SK-N-SH treated with all-trans-retinoic acid at 6 μM for 48 hours (cell line): ENCODE measurements at regions not wholly inside any gene's neighbourhood (a gene's known extent, or its start where the extent isn't known, plus 50 kb on each side); places are given as distances from the start of the nearest gene placed in this dataset.
A peak's percentile ranks its signal among the peaks of the same experiment; 100 is the strongest.

Experiments used
- ATAC-seq: fragments of 200-7000 bp; cut with Tn5 transposase; 3 replicates; pipeline ENCODE4 v1.9.1; 2020; ENCODE audit warnings: mild to moderate bottlenecking, moderate library complexity
- ARNTL ChIP-seq: fragments of 450-650 bp; formaldehyde crosslinking; IDR thresholded peaks from 2 replicates; pipeline ENCODE4 v1.5.0; 2020; ENCODE audit warnings: low read depth, mild to moderate bottlenecking, moderate library complexity, borderline replicate concordance
- BACH2 ChIP-seq: fragments of 250-450 bp; sonication (Bioruptor Pico); IDR thresholded peaks from 2 replicates; pipeline ENCODE4 v1.9.0; 2021; ENCODE audit warnings: mild to moderate bottlenecking, borderline replicate concordance
- CSDC2 ChIP-seq: fragments of 250-450 bp; sonication (Bioruptor Pico); IDR thresholded peaks from 2 replicates; pipeline ENCODE4 v1.5.0; 2020; ENCODE audit warnings: mild to moderate bottlenecking, moderate library complexity
- CSRNP3 ChIP-seq: fragments of 250-450 bp; sonication (Bioruptor Pico); IDR thresholded peaks from 2 replicates; pipeline ENCODE4 v1.5.1; 2021; ENCODE audit warnings: mild to moderate bottlenecking, moderate library complexity
- ESRRG ChIP-seq: fragments of 250-450 bp; sonication (Bioruptor Pico); IDR thresholded peaks from 2 replicates; pipeline ENCODE4 v1.6.1; 2021; ENCODE audit warnings: mild to moderate bottlenecking
- ISL1 ChIP-seq: fragments of 250-450 bp; sonication (Bioruptor Pico); IDR thresholded peaks from 2 replicates; pipeline ENCODE4 v2.1.2; 2022; ENCODE audit warnings: mild to moderate bottlenecking, moderate library complexity
- OSR1 ChIP-seq: fragments of 250-450 bp; sonication (Bioruptor Pico); IDR thresholded peaks from 2 replicates; pipeline ENCODE4 v1.8.0; 2022; ENCODE audit warnings: moderate library complexity, mild to moderate bottlenecking, inconsistent platforms
- PATZ1 ChIP-seq: fragments of 250-450 bp; sonication (Bioruptor Pico); IDR thresholded peaks from 2 replicates; pipeline ENCODE4 v1.8.0; 2020; ENCODE audit warnings: mild to moderate bottlenecking, moderate library complexity, borderline replicate concordance
- POU6F1 ChIP-seq: fragments of 250-450 bp; sonication (Bioruptor Pico); IDR thresholded peaks from 2 replicates; pipeline ENCODE4 v1.8.0; 2021; ENCODE audit warnings: low read depth, mild to moderate bottlenecking, moderate library complexity, borderline replicate concordance
- PPARA ChIP-seq: fragments of 250-450 bp; sonication (Bioruptor Pico); IDR thresholded peaks from 2 replicates; pipeline ENCODE4 v1.5.0; 2020; ENCODE audit warnings: mild to moderate bottlenecking, borderline replicate concordance
- RARB ChIP-seq: fragments of 250-450 bp; sonication (Bioruptor Pico); IDR thresholded peaks from 2 replicates; pipeline ENCODE4 v1.8.0; 2021; ENCODE audit warnings: mild to moderate bottlenecking, moderate library complexity
- SNAI2 ChIP-seq: fragments of 250-450 bp; sonication (Bioruptor Pico); IDR thresholded peaks from 2 replicates; pipeline ENCODE4 v1.5.0; 2020; ENCODE audit warnings: mild to moderate bottlenecking, moderate library complexity
- TCF4 ChIP-seq: fragments of 250-450 bp; sonication (Bioruptor Pico); IDR thresholded peaks from 2 replicates; pipeline ENCODE4 v1.8.0; 2021; ENCODE audit warnings: mild to moderate bottlenecking, moderate library complexity, borderline replicate concordance
- TOX ChIP-seq: fragments of 250-450 bp; sonication (Bioruptor Pico); IDR thresholded peaks from 2 replicates; pipeline ENCODE4 v1.8.0; 2021; ENCODE audit warnings: mild to moderate bottlenecking, moderate library complexity, borderline replicate concordance
- ZC3H10 ChIP-seq: fragments of 250-450 bp; sonication (Bioruptor Pico); IDR thresholded peaks from 2 replicates; pipeline ENCODE4 v1.5.1; 2021; ENCODE audit warnings: mild to moderate bottlenecking, moderate library complexity
- ZFP3 ChIP-seq: fragments of 250-450 bp; sonication (Bioruptor Pico); IDR thresholded peaks from 2 replicates; pipeline ENCODE4 v1.5.0; 2020; ENCODE audit warnings: mild to moderate bottlenecking, moderate library complexity
- ZNF565 ChIP-seq: fragments of 450-650 bp; formaldehyde crosslinking; conservative IDR thresholded peaks from 2 replicates; pipeline ENCODE4 v1.5.0; 2020; ENCODE audit warnings: low read depth, mild to moderate bottlenecking, moderate library complexity
- ZNF70 ChIP-seq: fragments of 450-650 bp; formaldehyde crosslinking; IDR thresholded peaks from 2 replicates; pipeline ENCODE4 v1.5.0; 2020; ENCODE audit warnings: mild to moderate bottlenecking, moderate library complexity
- ZNF8 ChIP-seq: fragments of 450-650 bp; formaldehyde crosslinking; IDR thresholded peaks from 2 replicates; pipeline ENCODE4 v1.5.0; 2020; ENCODE audit warnings: mild to moderate bottlenecking, moderate library complexity
- TF ChIP-seq, protein P1 (sequence below): fragments of 250-450 bp; sonication (Bioruptor Pico); IDR thresholded peaks from 2 replicates; pipeline ENCODE4 v1.5.1; 2020; ENCODE audit warnings: low read depth, mild to moderate bottlenecking, moderate library complexity

DNA sequence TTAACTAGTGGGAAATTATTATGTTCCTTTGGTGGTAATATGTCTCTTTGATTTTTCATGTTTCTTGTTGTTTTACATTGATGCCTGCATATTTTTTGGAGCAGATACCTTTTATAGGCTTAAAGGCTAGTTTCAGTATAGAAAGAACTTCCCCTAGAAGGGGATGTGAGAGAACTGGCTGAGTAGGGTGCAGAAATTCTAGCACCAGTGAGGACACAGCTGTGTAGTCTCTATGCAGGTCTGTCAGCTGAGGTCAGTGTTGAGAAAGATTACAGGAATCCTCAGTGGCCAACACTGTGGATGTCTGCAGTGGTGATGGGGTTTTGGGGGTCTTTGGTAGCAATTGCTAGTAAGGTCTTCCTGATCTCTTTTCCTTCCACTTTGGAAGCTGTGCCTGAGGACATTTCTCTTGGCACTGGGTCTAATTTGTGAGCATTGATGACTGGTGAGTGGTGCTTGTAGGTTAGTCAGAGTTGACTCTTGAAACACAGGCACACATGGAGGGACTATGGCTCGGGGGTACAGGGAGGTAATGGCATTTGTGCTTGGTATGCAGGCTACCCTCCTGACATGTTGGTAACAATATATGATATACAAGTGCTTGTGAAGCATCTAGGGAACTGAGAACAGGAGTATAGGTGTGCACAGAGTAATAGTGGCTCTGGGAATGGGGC, 221.4 kb downstream of the SPATA31D1 start (continued):
- TF ChIP-seq POU6F1 (CRISPR knock-in tag) = no peak
- no peak for TF ChIP-seq ISL1
- TF ChIP-seq PATZ1 = no peak
- no peak for TF ChIP-seq ZC3H10 (CRISPR knock-in tag)
- TF ChIP-seq ZFP3 (CRISPR knock-in tag) = no peak
- TF ChIP-seq, all 23 proteins: peak for 0

DNA sequence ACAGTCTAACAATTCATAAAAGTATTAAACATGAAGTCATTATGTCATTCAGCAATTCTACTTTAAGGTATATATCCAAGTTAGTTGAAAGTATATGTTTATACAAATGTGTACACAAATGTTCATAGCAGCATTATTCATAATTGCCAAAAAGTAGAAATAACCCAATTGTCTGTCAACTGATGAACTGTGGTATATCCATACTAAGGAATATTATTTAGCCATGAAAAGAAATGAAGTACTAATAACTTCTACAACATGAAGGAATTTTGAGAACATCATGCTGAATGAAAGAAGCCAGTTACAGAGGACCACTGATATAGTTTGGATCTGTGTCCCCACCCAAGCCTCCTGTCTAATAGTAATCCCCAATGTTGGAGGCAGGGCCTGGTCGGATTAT, 224.3 kb downstream of the SPATA31D1 start:
- no peak for ATAC-seq
- TF ChIP-seq ZNF8 (peak; percentile 92), ZC3H10 (CRISPR knock-in tag) (no peak)

DNA sequence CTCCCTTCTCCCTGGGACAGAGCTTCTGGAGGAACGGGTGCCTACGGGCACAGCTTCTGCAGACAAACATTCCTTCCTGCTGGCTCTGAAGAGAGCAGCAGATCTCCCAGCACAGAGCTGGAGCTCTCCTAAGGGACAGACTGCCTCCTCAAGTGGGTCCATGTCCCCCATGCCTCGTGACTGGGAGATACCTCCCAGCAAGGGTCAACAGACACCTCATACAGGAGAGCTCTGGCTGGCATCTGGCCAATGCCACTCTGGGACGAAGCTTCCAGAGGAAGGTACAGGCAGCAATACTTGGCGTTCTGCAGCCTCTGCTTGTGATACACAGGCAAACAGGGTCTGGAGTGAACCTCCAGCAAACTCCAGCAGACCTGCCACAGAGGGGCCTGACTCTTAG, 227.9 kb downstream of the SPATA31D1 start:
- TF ChIP-seq POU6F1 (CRISPR knock-in tag) = no peak
- TF ChIP-seq ZNF8 = no peak
- no peak for TF ChIP-seq RARB (CRISPR knock-in tag)
- TF ChIP-seq, protein P1, sequence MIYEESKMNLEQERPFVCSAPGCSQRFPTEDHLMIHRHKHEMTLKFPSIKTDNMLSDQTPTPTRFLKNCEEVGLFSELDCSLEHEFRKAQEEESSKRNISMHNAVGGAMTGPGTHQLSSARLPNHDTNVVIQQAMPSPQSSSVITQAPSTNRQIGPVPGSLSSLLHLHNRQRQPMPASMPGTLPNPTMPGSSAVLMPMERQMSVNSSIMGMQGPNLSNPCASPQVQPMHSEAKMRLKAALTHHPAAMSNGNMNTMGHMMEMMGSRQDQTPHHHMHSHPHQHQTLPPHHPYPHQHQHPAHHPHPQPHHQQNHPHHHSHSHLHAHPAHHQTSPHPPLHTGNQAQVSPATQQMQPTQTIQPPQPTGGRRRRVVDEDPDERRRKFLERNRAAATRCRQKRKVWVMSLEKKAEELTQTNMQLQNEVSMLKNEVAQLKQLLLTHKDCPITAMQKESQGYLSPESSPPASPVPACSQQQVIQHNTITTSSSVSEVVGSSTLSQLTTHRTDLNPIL (CRISPR knock-in tag) = no peak
- TF ChIP-seq ZC3H10 (CRISPR knock-in tag) = no peak
- TF ChIP-seq ESRRG = no peak
- TF ChIP-seq PPARA = no peak
- no peak for TF ChIP-seq ZNF565 (CRISPR knock-in tag)
- TF ChIP-seq TCF4 (CRISPR knock-in tag) = no peak
- TF ChIP-seq ZNF70 (CRISPR knock-in tag) = no peak
- TF ChIP-seq TOX (CRISPR knock-in tag) = no peak
- TF ChIP-seq BACH2 (CRISPR knock-in tag) = no peak
- TF ChIP-seq ARNTL (CRISPR knock-in tag) = no peak
- TF ChIP-seq PATZ1 = no peak
- TF ChIP-seq CSRNP3 (CRISPR knock-in tag) = no peak
- TF ChIP-seq SNAI2 (CRISPR knock-in tag) = no peak
- TF ChIP-seq OSR1 (CRISPR knock-in tag) = no peak
- ATAC-seq = no peak

GRCh38 chr9:82223442-82223841, 234.9 kb downstream of the SPATA31D1 start:
- no peak for ATAC-seq
- TF ChIP-seq CSRNP3 (CRISPR knock-in tag) (no peak), ISL1 (no peak), RARB (CRISPR knock-in tag) (no peak), PATZ1 (no peak), CSDC2 (no peak), ESRRG (no peak)
